GM23338 (cell line): ENCODE measurements at regions not wholly inside any gene's neighbourhood (a gene's known extent, or its start where the extent isn't known, plus 50 kb on each side); places are given as distances from the start of the nearest gene placed in this dataset.

ENCODE experiments used
- ATAC-seq: fragments of 200-7000 bp; cut with Tn5 transposase; 3 replicates; pipeline ENCODE4 v1.9.1; 2020
- DNase-seq: peaks from one replicate; pipeline ENCODE4 v3.0.0-alpha.2; 2015; ENCODE audit warnings: low spot score
- H2AFZ ChIP-seq: fragments of 200-600 bp; sonication (generic); 2 replicates; pipeline ENCODE4 v1.8.0; 2016; ENCODE audit warnings: antibody characterized with exemption, mild to moderate bottlenecking, moderate library complexity
- H3F3A ChIP-seq: fragments of 200-600 bp; sonication (generic); replicated peaks from 2 replicates; pipeline ENCODE4 v1.8.0; 2017; ENCODE audit warnings: antibody characterized with exemption, mixed run types, low read depth
- H3K27ac ChIP-seq: fragments of 200-600 bp; sonication (generic); 2 replicates; pipeline ENCODE4 v1.6.1; 2016; ENCODE audit warnings: low read depth
- H3K27me3 ChIP-seq: fragments of 200-600 bp; sonication (generic); 2 replicates; pipeline ENCODE4 v1.8.0; 2016; ENCODE audit warnings: mild to moderate bottlenecking, mixed run types, moderate library complexity; ENCODE audit not compliant: insufficient read depth
- H3K36me3 ChIP-seq: fragments of 200-600 bp; sonication (generic); 2 replicates; pipeline ENCODE4 v1.8.0; 2016; ENCODE audit warnings: mild to moderate bottlenecking; ENCODE audit not compliant: insufficient read depth
- H3K4me1 ChIP-seq: fragments of 200-600 bp; sonication (generic); 2 replicates; pipeline ENCODE4 v1.8.0; 2016; ENCODE audit warnings: mild to moderate bottlenecking, moderate library complexity; ENCODE audit not compliant: insufficient read depth
- H3K4me2 ChIP-seq: fragments of 200-600 bp; sonication (generic); 2 replicates; pipeline ENCODE4 v1.7.1; 2017; ENCODE audit warnings: mixed run types
- H3K4me3 ChIP-seq: fragments of 200-600 bp; sonication (generic); 2 replicates; pipeline ENCODE4 v1.6.1; 2016; ENCODE audit warnings: mixed run types
- H3K79me2 ChIP-seq: fragments of 200-600 bp; sonication (generic); replicated peaks from 2 replicates; pipeline ENCODE4 v1.8.0; 2017; ENCODE audit warnings: mild to moderate bottlenecking; ENCODE audit not compliant: insufficient read depth
- H3K9me2 ChIP-seq: fragments of 200-600 bp; sonication (generic); 2 replicates; pipeline ENCODE4 v1.8.0; 2017; ENCODE audit not compliant: insufficient read depth
- H4K20me1 ChIP-seq: fragments of 200-600 bp; sonication (generic); replicated peaks from 2 replicates; pipeline ENCODE4 v1.8.0; 2017; ENCODE audit warnings: mild to moderate bottlenecking; ENCODE audit not compliant: insufficient read depth
- H3K27ac Mint-ChIP-seq: 2 replicates; pipeline ENCODE4 v1.8.0; 2020; ENCODE audit warnings: inconsistent platforms, mild to moderate bottlenecking, moderate library complexity, mixed read lengths
- H3K27me3 Mint-ChIP-seq: 3 replicates; pipeline ENCODE4 v1.8.0; 2022; ENCODE audit warnings: low read depth, mild to moderate bottlenecking, moderate library complexity, mixed read lengths, inconsistent platforms; ENCODE audit not compliant: insufficient read depth, poor library complexity
- H3K36me3 Mint-ChIP-seq: 3 replicates; pipeline ENCODE4 v1.8.0; 2021; ENCODE audit warnings: low read depth, mild to moderate bottlenecking, inconsistent platforms, moderate library complexity, mixed read lengths
- H3K4me1 Mint-ChIP-seq: 3 replicates; pipeline ENCODE4 v1.8.0; 2020; ENCODE audit warnings: mild to moderate bottlenecking, inconsistent platforms, mixed read lengths
- H3K4me3 Mint-ChIP-seq: 3 replicates; pipeline ENCODE4 v1.8.0; 2021; ENCODE audit warnings: moderate library complexity, mild to moderate bottlenecking, inconsistent platforms, mixed read lengths
- H3K9me3 Mint-ChIP-seq: 3 replicates; pipeline ENCODE4 v1.8.0; 2020; ENCODE audit warnings: moderate library complexity, mild to moderate bottlenecking, inconsistent platforms, mixed read lengths
- CREB1 ChIP-seq: fragments of 250-450 bp; sonication (Bioruptor Pico); IDR thresholded peaks from 2 replicates; pipeline ENCODE4 v1.5.0; 2020; ENCODE audit warnings: low read depth, mild to moderate bottlenecking, moderate library complexity
- CTCF ChIP-seq, 2 experiments: fragments of 200-600 bp in 1 of 2; sonication (generic) in 1 of 2; conservative IDR thresholded peaks; 2 replicates each; pipeline versions ENCODE4 v1.5.1 to v1.6.1; 2016 to 2017; ENCODE audit warnings: antibody characterized with exemption in 2 of 2, low read depth in 2 of 2, mild to moderate bottlenecking in 2 of 2, moderate library complexity in 1 of 2
- EZH2 ChIP-seq: fragments of 200-600 bp; sonication (generic); IDR thresholded peaks from one replicate; pipeline ENCODE4 v1.8.0; 2017; ENCODE audit warnings: antibody characterized with exemption, mild to moderate bottlenecking, low read depth; ENCODE audit not compliant: unreplicated experiment
- EZH2phosphoT487 ChIP-seq: fragments of 200-600 bp; sonication (generic); IDR thresholded peaks from one replicate; pipeline ENCODE4 v1.8.1; 2018; ENCODE audit warnings: antibody characterized with exemption; ENCODE audit not compliant: unreplicated experiment
- JUNB ChIP-seq: IDR thresholded peaks from one replicate; pipeline ENCODE4 v1.6.1; 2016; ENCODE audit warnings: antibody characterized with exemption; ENCODE audit not compliant: unreplicated experiment
- ZNF114 ChIP-seq: fragments of 250-450 bp; sonication (Bioruptor Pico); IDR thresholded peaks from 2 replicates; pipeline ENCODE4 v1.5.0; 2020; ENCODE audit warnings: mild to moderate bottlenecking, moderate library complexity
- ZNF462 ChIP-seq: fragments of 250-450 bp; sonication (Bioruptor Pico); IDR thresholded peaks from 2 replicates; pipeline ENCODE4 v1.5.0; 2020; ENCODE audit warnings: mild to moderate bottlenecking, moderate library complexity

- no peak for TF ChIP-seq ZNF462 (CRISPR knock-in tag)
- TF ChIP-seq CTCF (conservative IDR thresholded peaks at IDR 0.05; ENCODE audit: low read depth in 2 of 2), result no peak
Observed at GRCh38 chr1:83114136-83114834, 884.6 kb downstream of the TTLL7 start (continued).

GRCh38 chr1:83113652-83114051 lies 885.3 kb downstream of the TTLL7 start:
- no peak for ATAC-seq
- no peak overlapping the region for H3K27ac ChIP-seq
- no peaks in the 10 kb centered on the region for H3K79me2 ChIP-seq
- no peaks in the 10 kb centered on the region for H3K27me3 ChIP-seq
- H3K4me2 ChIP-seq, result no peak overlapping the region
- Mint-ChIP-seq H3K27ac (no peak overlapping the region), H3K9me3 (no peaks in the 10 kb centered on the region), H3K36me3 (no peaks in the 10 kb centered on the region), H3K27me3 (no peaks in the 10 kb centered on the region), H3K4me3 (no peak overlapping the region), H3K4me1 (peaks cover 18% of the 10 kb centered on the region)
- H3F3A ChIP-seq, result no peaks in the 10 kb centered on the region
- no peak overlapping the region for H3K4me3 ChIP-seq
- peaks cover 10% of the 10 kb centered on the region; the same call in 1 of the 2 replicates for H3K4me1 ChIP-seq
- H3K9me2 ChIP-seq, result no peaks in the 10 kb centered on the region
- no peaks in the 10 kb centered on the region for H3K36me3 ChIP-seq
- H4K20me1 ChIP-seq, result no peaks in the 10 kb centered on the region
- no peak overlapping the region for H2AFZ ChIP-seq
- DNase-seq, result no peak
- TF ChIP-seq ZNF462 (CRISPR knock-in tag) (no peak), JUNB (no peak), EZH2phosphoT487 (no peak), EZH2 (no peak), CREB1 (CRISPR knock-in tag) (no peak), ZNF114 (no peak)
